GM12878 (cell line): ENCODE measurements at regions not wholly inside any gene's neighbourhood (a gene's known extent, or its start where the extent isn't known, plus 50 kb on each side); places are given as distances from the start of the nearest gene placed in this dataset.

ENCODE experiments used
- BCL3 ChIP-seq: IDR thresholded peaks from 2 replicates; pipeline ENCODE4 v1.6.1; 2011; ENCODE audit warnings: borderline replicate concordance, low read depth, mild to moderate bottlenecking, moderate library complexity, low read length; ENCODE audit not compliant: insufficient read depth, poor library complexity, severe bottlenecking
- CHD4 ChIP-seq: fragments of 200-600 bp; sonication (generic); IDR thresholded peaks from 2 replicates; pipeline ENCODE4 v1.6.1; 2016; ENCODE audit warnings: mild to moderate bottlenecking
- FOXM1 ChIP-seq: IDR thresholded peaks from 2 replicates; pipeline ENCODE4 v1.6.1; 2012; ENCODE audit warnings: low read depth, mild to moderate bottlenecking, inconsistent platforms, low read length, moderate library complexity
- HDAC2 ChIP-seq: fragments of 200-600 bp; sonication (generic); IDR thresholded peaks from 2 replicates; pipeline ENCODE4 v1.6.1; 2017
- IRF3 ChIP-seq: fragments of 450-650 bp; IDR thresholded peaks from 2 replicates; pipeline ENCODE4 v1.6.1; 2014; ENCODE audit warnings: mild to moderate bottlenecking
- KDM1A ChIP-seq: fragments of 200-600 bp; sonication (generic); IDR thresholded peaks from 2 replicates; pipeline ENCODE4 v1.6.1; 2016; ENCODE audit warnings: borderline replicate concordance
- MTA2 ChIP-seq: fragments of 450-650 bp; IDR thresholded peaks from 2 replicates; pipeline ENCODE4 v1.6.1; 2016; ENCODE audit warnings: low read depth, mild to moderate bottlenecking, moderate library complexity
- NBN ChIP-seq: fragments of 450-650 bp; IDR thresholded peaks from 2 replicates; pipeline ENCODE4 v1.6.1; 2016
- NRF1 ChIP-seq: conservative IDR thresholded peaks from 2 replicates; pipeline ENCODE4 v1.6.1; 2011; ENCODE audit warnings: mild to moderate bottlenecking, low read depth, low read length, improper control_type of control experiment
- POLR2AphosphoS5 ChIP-seq: IDR thresholded peaks from 2 replicates; pipeline ENCODE4 v1.6.1; 2011; ENCODE audit warnings: mild to moderate bottlenecking, low read length, inconsistent platforms
- POU2F2 ChIP-seq: IDR thresholded peaks from 3 replicates; pipeline ENCODE4 v1.6.1; 2011; ENCODE audit warnings: low read depth, mild to moderate bottlenecking, low read length, borderline replicate concordance
- SMAD1 ChIP-seq: fragments of 450-650 bp; IDR thresholded peaks from 2 replicates; pipeline ENCODE4 v1.6.1; 2018; ENCODE audit warnings: mild to moderate bottlenecking, low read depth; ENCODE audit not compliant: partially characterized antibody
- SP1 ChIP-seq: IDR thresholded peaks from one replicate; pipeline ENCODE4 v1.6.1; 2011; ENCODE audit warnings: low read depth, low read length
- TCF3 ChIP-seq: IDR thresholded peaks from 2 replicates; pipeline ENCODE4 v1.6.1; 2012; ENCODE audit warnings: low read depth, mild to moderate bottlenecking, low read length, borderline replicate concordance; ENCODE audit not compliant: insufficient read depth
- YBX1 ChIP-seq: fragments of 450-650 bp; IDR thresholded peaks from 2 replicates; pipeline ENCODE4 v1.6.1; 2016; ENCODE audit warnings: antibody characterized with exemption
- YY1 ChIP-seq: IDR thresholded peaks from 2 replicates; pipeline ENCODE4 v1.6.1; 2011; ENCODE audit warnings: low read depth, mild to moderate bottlenecking, low read length
- ZBTB11 ChIP-seq: fragments of 450-650 bp; formaldehyde crosslinking; IDR thresholded peaks from 2 replicates; pipeline ENCODE4 v1.5.0; 2022; ENCODE audit warnings: mild to moderate bottlenecking, missing genetic modification characterization
- ZNF207 ChIP-seq: fragments of 450-650 bp; IDR thresholded peaks from 2 replicates; pipeline ENCODE4 v1.6.1; 2014; ENCODE audit warnings: antibody characterized with exemption, mild to moderate bottlenecking, borderline replicate concordance
- ZNF687 ChIP-seq: fragments of 450-650 bp; IDR thresholded peaks from 2 replicates; pipeline ENCODE4 v1.6.1; 2017; ENCODE audit warnings: mild to moderate bottlenecking, moderate library complexity
- TF ChIP-seq, protein P1 (sequence below): fragments of 450-650 bp; conservative IDR thresholded peaks from 2 replicates; pipeline ENCODE4 v1.6.1; 2017; ENCODE audit warnings: mild to moderate bottlenecking, moderate library complexity

DNA sequence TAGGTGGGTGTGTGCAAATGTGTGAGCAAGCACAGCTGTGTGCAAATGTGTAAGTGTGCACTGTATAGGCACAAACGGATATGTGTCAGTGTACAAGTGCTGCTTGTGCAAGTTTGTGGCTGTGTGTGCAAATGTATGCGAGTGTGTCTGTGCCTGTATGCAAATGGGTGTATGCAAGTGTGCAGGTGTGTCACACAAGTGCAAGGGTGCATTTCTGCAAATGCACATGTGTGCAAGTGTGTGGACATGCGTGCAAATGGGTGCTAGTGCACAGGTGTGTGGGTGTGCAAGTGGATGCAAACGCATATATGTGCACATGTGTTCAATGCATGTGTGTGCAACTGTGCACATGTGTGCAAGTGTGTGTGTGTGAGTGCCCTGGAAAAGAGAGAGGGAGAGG is 76.5 kb upstream of the TNRC6C start (continued):
- peak; percentile 96 for TF ChIP-seq BCL3
- TF ChIP-seq ZNF687: no peak
- no peak for TF ChIP-seq YBX1
- no peak for TF ChIP-seq SP1
- TF ChIP-seq YY1: no peak
- no peak for TF ChIP-seq ZBTB11 (CRISPR knock-in tag)
- no peak for TF ChIP-seq CHD4
- TF ChIP-seq MTA2: no peak
- TF ChIP-seq POU2F2: no peak
- TF ChIP-seq, protein P1, sequence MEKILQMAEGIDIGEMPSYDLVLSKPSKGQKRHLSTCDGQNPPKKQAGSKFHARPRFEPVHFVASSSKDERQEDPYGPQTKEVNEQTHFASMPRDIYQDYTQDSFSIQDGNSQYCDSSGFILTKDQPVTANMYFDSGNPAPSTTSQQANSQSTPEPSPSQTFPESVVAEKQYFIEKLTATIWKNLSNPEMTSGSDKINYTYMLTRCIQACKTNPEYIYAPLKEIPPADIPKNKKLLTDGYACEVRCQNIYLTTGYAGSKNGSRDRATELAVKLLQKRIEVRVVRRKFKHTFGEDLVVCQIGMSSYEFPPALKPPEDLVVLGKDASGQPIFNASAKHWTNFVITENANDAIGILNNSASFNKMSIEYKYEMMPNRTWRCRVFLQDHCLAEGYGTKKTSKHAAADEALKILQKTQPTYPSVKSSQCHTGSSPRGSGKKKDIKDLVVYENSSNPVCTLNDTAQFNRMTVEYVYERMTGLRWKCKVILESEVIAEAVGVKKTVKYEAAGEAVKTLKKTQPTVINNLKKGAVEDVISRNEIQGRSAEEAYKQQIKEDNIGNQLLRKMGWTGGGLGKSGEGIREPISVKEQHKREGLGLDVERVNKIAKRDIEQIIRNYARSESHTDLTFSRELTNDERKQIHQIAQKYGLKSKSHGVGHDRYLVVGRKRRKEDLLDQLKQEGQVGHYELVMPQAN: no peak
- TF ChIP-seq POLR2AphosphoS5: no peak
- 0 out of 2 replicates have a peak, but pooled peaks have one; percentile 79 for TF ChIP-seq TCF3
- TF ChIP-seq FOXM1: no peak
- no peak for TF ChIP-seq NBN
- no peak; the same call in 1 of the 2 replicates for TF ChIP-seq ZNF207
- TF ChIP-seq HDAC2: no peak
- TF ChIP-seq IRF3: no peak
- TF ChIP-seq NRF1: no peak
- TF ChIP-seq KDM1A: no peak
- no peak for TF ChIP-seq SMAD1
